ENCODE measurements at regions not wholly inside any gene's neighbourhood (a gene's known extent, or its start where the extent isn't known, plus 50 kb on each side); places are given as distances from the start of the nearest gene placed in this dataset.

DNA sequence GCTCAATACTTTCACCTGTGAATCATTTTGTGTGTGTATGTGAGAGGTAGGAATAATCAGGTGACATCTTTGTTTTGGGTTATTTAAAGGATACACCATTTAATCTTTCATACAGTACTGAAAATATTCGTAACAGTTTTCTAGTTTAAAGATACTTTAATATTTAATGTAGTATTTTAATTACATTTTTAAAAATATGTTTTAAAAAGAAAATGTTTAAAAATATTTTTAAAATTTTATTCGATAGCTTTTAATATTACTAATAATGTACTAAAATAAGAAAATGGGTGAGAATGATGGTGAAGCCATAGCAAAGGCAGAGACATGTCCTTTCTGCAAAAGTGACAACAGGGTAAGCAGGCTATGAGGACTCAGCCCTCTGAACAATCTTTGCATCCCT lies 56.3 kb upstream of the MEF2C start:
- Histone ChIP-seq H3K9me3 (ENCODE audit: insufficient read depth in 2 of 2, low read depth in 1 of 2, low read length in 1 of 2) (no peaks in the 10 kb centered on the region), H4K20me1 (replicated peaks in 1 of 2; ENCODE audit: control insufficient read depth in 1 of 2, insufficient read depth in 2 of 2, low read length in 2 of 2) (no peaks in the 10 kb centered on the region), H4K8ac (ENCODE audit: extremely low read depth, insufficient read depth, low read length) (no peak overlapping the region), H3K36me3 (ENCODE audit: control insufficient read depth in 2 of 4, insufficient read depth in 4 of 4, low read length in 3 of 4) (no peaks in the 10 kb centered on the region), H3K56ac (replicated peaks; ENCODE audit: insufficient read length, low read depth, low read length) (no peak overlapping the region), H3K23ac (ENCODE audit: insufficient read length) (no peak overlapping the region), H3K79me1 (ENCODE audit: low read depth, low read length) (no peaks in the 10 kb centered on the region), H3K4me1 (replicated peaks in 1 of 4; ENCODE audit: control insufficient read depth in 3 of 4, insufficient read depth in 4 of 4, low read length in 3 of 4) (no peaks in the 10 kb centered on the region), H3K4ac (replicated peaks; ENCODE audit: insufficient read length, low read depth, low read length) (no peak overlapping the region), H3K27ac (ENCODE audit: low read depth, low read length) (no peak overlapping the region), H3K14ac (ENCODE audit: insufficient read length) (no peak overlapping the region), H2AK5ac (ENCODE audit: low read depth, low read length) (no peak overlapping the region), H3K4me2 (ENCODE audit: insufficient read depth in 1 of 2, low read depth in 2 of 2, low read length in 2 of 2) (no peak overlapping the region), H3K27me3 (replicated peaks in 1 of 4; ENCODE audit: control insufficient read depth in 3 of 4, extremely low read depth in 1 of 4, insufficient read depth in 3 of 4, low read length in 3 of 4) (no peaks in the 10 kb centered on the region), H2AFZ (ENCODE audit: low read length) (no peak overlapping the region), H2BK5ac (ENCODE audit: low read depth, low read length) (no peak overlapping the region), H2BK15ac (ENCODE audit: low read length) (no peak overlapping the region), H3K23me2 (ENCODE audit: low read depth, low read length) (no peaks in the 10 kb centered on the region), H4K91ac (replicated peaks; ENCODE audit: insufficient read length, low read length) (no peak overlapping the region), H4K5ac (ENCODE audit: insufficient read length, low read depth, low read length) (no peak overlapping the region), H3K79me2 (ENCODE audit: control insufficient read depth in 1 of 2, insufficient read depth in 2 of 2, low read length in 2 of 2) (no peaks in the 10 kb centered on the region), H2BK20ac (ENCODE audit: low read length) (no peak overlapping the region), H2BK12ac (ENCODE audit: low read depth, low read length) (no peak overlapping the region), H3K18ac (ENCODE audit: extremely low read depth, low read length) (no peak overlapping the region), H2BK120ac (replicated peaks; ENCODE audit: low read depth, low read length) (no peak overlapping the region), H3K9ac (replicated peaks in 1 of 4; ENCODE audit: extremely low read depth in 1 of 4, low read depth in 3 of 4, low read length in 3 of 4) (no peak overlapping the region), H3K4me3 (ENCODE audit: extremely low read depth in 1 of 4, insufficient read depth in 2 of 4, low read depth in 3 of 4, low read length in 4 of 4) (no peak overlapping the region)
- POLR2A ChIA-PET (ENCODE audit: partially characterized antibody): interaction anchor here (1.0 kb wide), 1 partner anchor 18 kb away, joined by 3 read pairs; no protein-coding TSS in a partner anchor
- FAIRE-seq: no peak
- CTCF ChIA-PET (ENCODE audit: partially characterized antibody): interaction anchor here (0.9 kb wide), 1 partner anchor 8 kb away, joined by 3 read pairs; no protein-coding TSS in a partner anchor
- no peak for DNase-seq (ENCODE audit: low read depth in 1 of 2, low spot score in 2 of 2)
- TF ChIP-seq HDAC2 (IDR thresholded peaks at IDR 0.05; ENCODE audit: borderline replicate concordance in 1 of 2, low read depth in 2 of 2, low read length in 2 of 2) (no peak), RNF2 (IDR thresholded peaks at IDR 0.05; ENCODE audit: borderline replicate concordance, low read depth, low read length, missing control alignments, poor library complexity, severe bottlenecking) (no peak), RXRA (IDR thresholded peaks at IDR 0.05; ENCODE audit: insufficient read depth, low read depth, low read length) (no peak), SUZ12 (IDR thresholded peaks at IDR 0.05; ENCODE audit: low read length) (no peak), EP300 (IDR thresholded peaks at IDR 0.05; ENCODE audit: borderline replicate concordance in 1 of 2, low read depth in 2 of 2, low read length in 2 of 2) (no peak), EZH2 (IDR thresholded peaks at IDR 0.05; ENCODE audit: low read depth, low read length, severe bottlenecking) (no peak)
- TF ChIP-seq, protein P1, sequence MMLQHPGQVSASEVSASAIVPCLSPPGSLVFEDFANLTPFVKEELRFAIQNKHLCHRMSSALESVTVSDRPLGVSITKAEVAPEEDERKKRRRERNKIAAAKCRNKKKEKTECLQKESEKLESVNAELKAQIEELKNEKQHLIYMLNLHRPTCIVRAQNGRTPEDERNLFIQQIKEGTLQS (IDR thresholded peaks at IDR 0.05; ENCODE audit: insufficient read depth, low read depth, low read length): no peak
- TF ChIP-seq, protein P2, sequence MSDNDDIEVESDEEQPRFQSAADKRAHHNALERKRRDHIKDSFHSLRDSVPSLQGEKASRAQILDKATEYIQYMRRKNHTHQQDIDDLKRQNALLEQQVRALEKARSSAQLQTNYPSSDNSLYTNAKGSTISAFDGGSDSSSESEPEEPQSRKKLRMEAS (IDR thresholded peaks at IDR 0.05): no peak
- WGBS, 2 experiments (ENCODE audit: extremely low coverage in 1 of 2, insufficient coverage in 1 of 2, insufficient read length in 1 of 2, insufficient replicate concordance in 2 of 2, low coverage in 1 of 2, low lambda C conversion rate in 2 of 2, missing lambda C conversion rate in 1 of 2): 81% methylated on average over 2 of the region's 2 CpGs; no CpG with 5 or more reads in 1 of the 2 experiments
